OCI-LY1 (cell line): ENCODE measurements at regions not wholly inside any gene's neighbourhood (a gene's known extent, or its start where the extent isn't known, plus 50 kb on each side); places are given as distances from the start of the nearest gene placed in this dataset.

Experiments
- H2AFZ ChIP-seq: fragments of 200-600 bp; sonication (generic), shearing (Covaris generic); 2 replicates; pipeline ENCODE4 v1.6.0; 2014; ENCODE audit warnings: antibody characterized with exemption, mild to moderate bottlenecking, low read length
- H3F3A ChIP-seq: fragments of 200-600 bp; sonication (generic), shearing (Covaris generic); 2 replicates; pipeline ENCODE4 v1.6.0; 2014; ENCODE audit warnings: mild to moderate bottlenecking, antibody characterized with exemption, low read length, moderate library complexity; ENCODE audit not compliant: insufficient read depth
- H3K27ac ChIP-seq: fragments of 200-600 bp; sonication (generic); 2 replicates; pipeline ENCODE4 v1.5.1; 2014; ENCODE audit warnings: low read length, mixed run types, mild to moderate bottlenecking, low read depth; ENCODE audit not compliant: poor library complexity, severe bottlenecking
- H3K27me3 ChIP-seq: fragments of 200-600 bp; sonication (generic); 2 replicates; pipeline ENCODE4 v1.6.0; 2014; ENCODE audit warnings: antibody characterized with exemption, mild to moderate bottlenecking, low read length, moderate library complexity; ENCODE audit not compliant: insufficient read depth
- H3K36me3 ChIP-seq: fragments of 200-600 bp; sonication (generic); 2 replicates; pipeline ENCODE4 v1.6.1; 2014; ENCODE audit warnings: mild to moderate bottlenecking, antibody characterized with exemption, low read length, moderate library complexity, mixed read lengths; ENCODE audit not compliant: insufficient read depth
- H3K4me1 ChIP-seq: fragments of 200-600 bp; sonication (generic); 2 replicates; pipeline ENCODE4 v1.5.1; 2014; ENCODE audit warnings: mild to moderate bottlenecking, low read length, moderate library complexity; ENCODE audit not compliant: insufficient read depth, severe bottlenecking
- H3K4me2 ChIP-seq: fragments of 200-600 bp; sonication (generic), shearing (Covaris generic); 2 replicates; pipeline ENCODE4 v1.6.1; 2014; ENCODE audit warnings: low read length
- H3K4me3 ChIP-seq: fragments of 200-600 bp; sonication (generic); 2 replicates; pipeline ENCODE4 v1.5.1; 2014; ENCODE audit warnings: low read length, low read depth, mild to moderate bottlenecking, mixed read lengths; ENCODE audit not compliant: poor library complexity, severe bottlenecking
- H3K79me2 ChIP-seq: fragments of 200-600 bp; shearing (Covaris generic); 2 replicates; pipeline ENCODE4 v1.6.1; 2016; ENCODE audit warnings: mixed run types, low read length, mixed read lengths; ENCODE audit not compliant: insufficient read depth
- H3K9ac ChIP-seq: fragments of 200-600 bp; sonication (generic), shearing (Covaris generic); 2 replicates; pipeline ENCODE4 v1.6.1; 2014; ENCODE audit warnings: mild to moderate bottlenecking, low read length, mixed read lengths
- H3K9me2 ChIP-seq: fragments of 200-600 bp; sonication (generic), shearing (Covaris generic); 2 replicates; pipeline ENCODE4 v1.6.1; 2014; ENCODE audit warnings: low read depth, mild to moderate bottlenecking, low read length, mixed read lengths
- H3K9me3 ChIP-seq: fragments of 200-600 bp; shearing (Covaris generic); 2 replicates; pipeline ENCODE4 v1.6.1; 2014; ENCODE audit warnings: low read length, mixed read lengths
- H4K20me1 ChIP-seq: fragments of 200-600 bp; sonication (generic), shearing (Covaris generic); 2 replicates; pipeline ENCODE4 v1.6.0; 2016; ENCODE audit warnings: mild to moderate bottlenecking, low read length; ENCODE audit not compliant: insufficient read depth
- EZH2 ChIP-seq: fragments of 200-600 bp; sonication (generic), shearing (Covaris generic); IDR thresholded peaks from 2 replicates; pipeline ENCODE4 v1.8.0; 2017; ENCODE audit warnings: borderline replicate concordance, mixed run types, mild to moderate bottlenecking, antibody characterized with exemption, low read length, moderate library complexity, mixed read lengths
- TF ChIP-seq, protein P1 (sequence below): fragments of 200-600 bp; sonication (generic), shearing (Covaris generic); IDR thresholded peaks from 2 replicates; pipeline ENCODE4 v1.5.1; 2017; ENCODE audit warnings: mild to moderate bottlenecking, antibody characterized with exemption, low read length, moderate library complexity, mixed read lengths

DNA sequence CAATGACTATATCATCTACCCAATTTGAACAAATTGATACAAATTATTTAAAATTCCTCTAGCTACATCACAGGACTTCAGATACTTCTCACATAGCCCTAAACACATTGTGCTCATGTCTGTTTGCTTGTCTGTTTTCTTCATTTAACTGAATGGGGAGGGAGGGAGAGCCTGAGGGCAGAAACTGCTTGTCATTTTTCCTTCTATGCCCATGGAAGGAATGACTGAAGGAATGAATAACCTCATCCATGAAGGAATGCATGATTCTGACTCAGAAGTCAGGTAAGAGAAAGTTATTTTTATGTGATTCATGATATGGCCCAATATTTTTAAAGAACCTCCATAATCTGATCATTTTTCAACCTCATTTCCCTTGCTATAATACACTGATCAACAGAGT lies 418.0 kb upstream of the PITX2 start:
- Histone ChIP-seq H3K36me3 (no peaks in the 10 kb centered on the region), H3K27me3 (no peaks in the 10 kb centered on the region), H3K9ac (no peak overlapping the region), H3K9me2 (no peaks in the 10 kb centered on the region), H3K27ac (no peak overlapping the region), H3K4me1 (no peaks in the 10 kb centered on the region), H3K4me3 (no peak overlapping the region), H3K79me2 (no peaks in the 10 kb centered on the region), H4K20me1 (no peaks in the 10 kb centered on the region), H3F3A (no peaks in the 10 kb centered on the region), H2AFZ (no peak overlapping the region), H3K9me3 (no peaks in the 10 kb centered on the region), H3K4me2 (no peak overlapping the region)
- TF ChIP-seq EZH2, result no peak
- TF ChIP-seq, protein P1, sequence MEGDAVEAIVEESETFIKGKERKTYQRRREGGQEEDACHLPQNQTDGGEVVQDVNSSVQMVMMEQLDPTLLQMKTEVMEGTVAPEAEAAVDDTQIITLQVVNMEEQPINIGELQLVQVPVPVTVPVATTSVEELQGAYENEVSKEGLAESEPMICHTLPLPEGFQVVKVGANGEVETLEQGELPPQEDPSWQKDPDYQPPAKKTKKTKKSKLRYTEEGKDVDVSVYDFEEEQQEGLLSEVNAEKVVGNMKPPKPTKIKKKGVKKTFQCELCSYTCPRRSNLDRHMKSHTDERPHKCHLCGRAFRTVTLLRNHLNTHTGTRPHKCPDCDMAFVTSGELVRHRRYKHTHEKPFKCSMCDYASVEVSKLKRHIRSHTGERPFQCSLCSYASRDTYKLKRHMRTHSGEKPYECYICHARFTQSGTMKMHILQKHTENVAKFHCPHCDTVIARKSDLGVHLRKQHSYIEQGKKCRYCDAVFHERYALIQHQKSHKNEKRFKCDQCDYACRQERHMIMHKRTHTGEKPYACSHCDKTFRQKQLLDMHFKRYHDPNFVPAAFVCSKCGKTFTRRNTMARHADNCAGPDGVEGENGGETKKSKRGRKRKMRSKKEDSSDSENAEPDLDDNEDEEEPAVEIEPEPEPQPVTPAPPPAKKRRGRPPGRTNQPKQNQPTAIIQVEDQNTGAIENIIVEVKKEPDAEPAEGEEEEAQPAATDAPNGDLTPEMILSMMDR, result no peak

DNA sequence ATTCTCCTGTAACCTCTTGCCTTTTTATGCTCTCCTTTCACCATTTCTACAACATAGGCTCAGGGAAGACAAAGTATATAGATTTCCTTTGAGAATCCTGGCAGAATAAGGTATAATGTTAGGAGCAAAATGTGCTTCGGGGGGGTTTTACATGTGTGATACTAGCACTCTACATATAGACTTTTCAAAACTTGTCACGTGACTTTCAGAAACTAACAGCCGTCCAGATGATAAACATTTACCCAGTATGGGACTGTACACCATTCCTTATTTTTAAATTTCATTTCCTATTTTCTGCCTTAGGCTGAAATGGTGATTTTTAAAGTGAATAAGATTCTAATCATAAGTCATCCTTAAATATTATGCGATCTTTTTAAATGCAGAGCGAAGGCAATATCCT lies 420.4 kb upstream of the PITX2 start:
- Histone ChIP-seq H3K9ac (no peak overlapping the region), H2AFZ (no peak overlapping the region), H3K9me2 (no peaks in the 10 kb centered on the region), H3F3A (no peaks in the 10 kb centered on the region), H3K4me2 (no peak overlapping the region), H3K79me2 (no peaks in the 10 kb centered on the region), H4K20me1 (no peaks in the 10 kb centered on the region), H3K4me3 (no peak overlapping the region), H3K27me3 (no peaks in the 10 kb centered on the region), H3K4me1 (no peaks in the 10 kb centered on the region), H3K27ac (no peak overlapping the region), H3K9me3 (no peaks in the 10 kb centered on the region), H3K36me3 (no peaks in the 10 kb centered on the region)
- TF ChIP-seq, protein P1, result no peak
- no peak for TF ChIP-seq EZH2

DNA sequence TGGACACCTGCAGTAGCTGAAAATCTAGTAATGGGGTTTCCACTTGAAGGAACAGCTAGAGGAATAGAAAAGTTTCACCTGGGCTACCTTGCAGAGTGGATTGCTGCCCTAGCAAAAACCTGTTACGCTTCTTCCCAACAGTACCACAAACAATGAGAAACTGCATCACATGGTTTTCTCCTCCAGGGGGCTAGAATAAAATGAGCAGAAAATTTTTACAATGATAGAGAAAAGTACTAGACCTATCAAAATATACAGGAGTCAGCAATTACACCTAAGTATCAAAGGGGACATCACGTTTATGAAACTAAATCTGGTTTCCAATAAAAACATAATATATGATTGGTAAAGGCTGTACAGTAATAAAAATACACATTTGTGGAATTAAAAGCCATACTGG lies 423.1 kb upstream of the PITX2 start:
- no peaks in the 10 kb centered on the region for H3K36me3 ChIP-seq
- no peaks in the 10 kb centered on the region for H4K20me1 ChIP-seq
- H3K4me1 ChIP-seq, result no peaks in the 10 kb centered on the region
- no peak overlapping the region for H3K9ac ChIP-seq
- no peak overlapping the region for H3K4me3 ChIP-seq
- TF ChIP-seq, protein P1, result peak; percentile 21; the same call in 1 of the 2 replicates
- TF ChIP-seq EZH2, result no peak
- H3F3A ChIP-seq, result no peaks in the 10 kb centered on the region
- H2AFZ ChIP-seq, result no peak overlapping the region
- no peaks in the 10 kb centered on the region for H3K79me2 ChIP-seq
- H3K9me2 ChIP-seq, result no peaks in the 10 kb centered on the region
- H3K27ac ChIP-seq, result no peak overlapping the region
- H3K4me2 ChIP-seq, result no peak overlapping the region
- H3K9me3 ChIP-seq, result no peaks in the 10 kb centered on the region
- H3K27me3 ChIP-seq, result no peaks in the 10 kb centered on the region
